DND-41 (cell line): ENCODE measurements at regions not wholly inside any gene's neighbourhood (a gene's known extent, or its start where the extent isn't known, plus 50 kb on each side); places are given as distances from the start of the nearest gene placed in this dataset.

Experiments used
- ATAC-seq: fragments of 200-7000 bp; cut with Tn5 transposase; 3 replicates; pipeline ENCODE4 v1.9.1; 2021; ENCODE audit warnings: low read depth; ENCODE audit not compliant: insufficient read depth
- DNase-seq: peaks from one replicate; pipeline ENCODE4 v3.0.0-alpha.2; 2020
- H2AFZ ChIP-seq: 2 replicates; pipeline ENCODE4 v1.6.0; 2012; ENCODE audit warnings: low read depth, low read length
- H3K27ac ChIP-seq: 2 replicates; pipeline ENCODE4 v1.5.1; 2012; ENCODE audit warnings: low read length, inconsistent platforms
- H3K27me3 ChIP-seq: fragments of 200-600 bp; sonication (generic); 2 replicates; pipeline ENCODE4 v1.6.0; 2012; ENCODE audit warnings: low read length, mild to moderate bottlenecking, inconsistent platforms; ENCODE audit not compliant: insufficient read depth, poor library complexity
- H3K36me3 ChIP-seq: 2 replicates; pipeline ENCODE4 v1.5.1; 2012; ENCODE audit warnings: low read length, inconsistent platforms; ENCODE audit not compliant: insufficient read depth
- H3K4me1 ChIP-seq: 2 replicates; pipeline ENCODE4 v1.5.1; 2012; ENCODE audit warnings: mild to moderate bottlenecking, low read length; ENCODE audit not compliant: insufficient read depth
- H3K4me2 ChIP-seq: 2 replicates; pipeline ENCODE4 v1.6.0; 2012; ENCODE audit warnings: mild to moderate bottlenecking, moderate library complexity, low read length, inconsistent platforms; ENCODE audit not compliant: insufficient read depth
- H3K4me3 ChIP-seq, 2 experiments: fragments of 200-600 bp in 1 of 2; shearing (Covaris generic) in 1 of 2; 2 replicates each; pipeline ENCODE4 v1.5.1; 2012 to 2016; ENCODE audit warnings: inconsistent platforms in 2 of 2, low read length in 2 of 2, mild to moderate bottlenecking in 2 of 2, low read depth in 1 of 2, moderate library complexity in 1 of 2
- H3K79me2 ChIP-seq: 2 replicates; pipeline ENCODE4 v1.6.0; 2012; ENCODE audit warnings: low read length, inconsistent platforms; ENCODE audit not compliant: insufficient read depth
- H3K9ac ChIP-seq: 2 replicates; pipeline ENCODE4 v1.6.0; 2012; ENCODE audit warnings: low read depth, mild to moderate bottlenecking, inconsistent platforms, low read length, moderate library complexity
- H3K9me3 ChIP-seq: 2 replicates; pipeline ENCODE4 v1.5.1; 2012; ENCODE audit warnings: low read length, moderate library complexity, mild to moderate bottlenecking, inconsistent platforms; ENCODE audit not compliant: insufficient read depth, severe bottlenecking
- H4K20me1 ChIP-seq: 2 replicates; pipeline ENCODE4 v1.6.0; 2012; ENCODE audit warnings: low read length; ENCODE audit not compliant: insufficient read depth
- CTCF ChIP-seq: IDR thresholded peaks from 2 replicates; pipeline ENCODE4 v1.5.1; 2012; ENCODE audit warnings: borderline replicate concordance, low read length, moderate library complexity, mild to moderate bottlenecking; ENCODE audit not compliant: poor library complexity, severe bottlenecking; ENCODE audit errors: extremely low read depth
- EZH2 ChIP-seq: IDR thresholded peaks from 3 replicates; pipeline ENCODE4 v1.6.1; 2012; ENCODE audit warnings: borderline replicate concordance, low read depth, mild to moderate bottlenecking, moderate library complexity, low read length, inconsistent platforms; ENCODE audit not compliant: severe bottlenecking

- Histone ChIP-seq H3K9me3 (no peaks in the 10 kb centered on the region), H3K27ac (no peak overlapping the region), H3K9ac (no peak overlapping the region), H3K36me3 (no peaks in the 10 kb centered on the region), H3K4me2 (no peak overlapping the region), H3K27me3 (no peaks in the 10 kb centered on the region), H3K4me3 (no peak overlapping the region), H2AFZ (no peak overlapping the region), H3K79me2 (no peaks in the 10 kb centered on the region), H4K20me1 (no peaks in the 10 kb centered on the region), H3K4me1 (no peaks in the 10 kb centered on the region)
- DNase-seq (no peak), ATAC-seq (no peak)
- no peak for TF ChIP-seq CTCF
- TF ChIP-seq EZH2, result no peak
Observed at GRCh38 chr4:63764400-63764799, 644.9 kb downstream of the TECRL start.

DNA sequence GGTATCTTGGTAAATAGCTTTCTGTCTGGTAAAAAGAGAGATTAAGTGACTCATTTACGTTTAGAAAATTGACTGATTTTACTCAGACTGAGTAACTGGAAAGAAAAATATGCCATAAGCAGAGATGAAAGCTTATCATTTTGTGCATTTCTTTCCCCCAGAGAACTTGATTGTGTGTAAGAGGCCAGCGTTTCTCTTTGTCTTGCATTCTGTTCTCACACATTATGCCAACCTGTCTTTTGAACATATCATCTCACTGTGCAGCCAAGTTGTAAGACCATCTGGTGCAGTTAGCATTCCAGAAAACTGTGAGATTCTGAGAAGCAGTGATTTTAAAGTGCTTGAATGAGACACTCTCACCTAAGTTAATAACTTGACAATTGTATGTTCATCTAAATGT lies 651.3 kb downstream of the TECRL start:
- H3K27me3 ChIP-seq, result no peaks in the 10 kb centered on the region
- ATAC-seq (no peak), DNase-seq (no peak)
- H3K4me2 ChIP-seq, result no peak overlapping the region
- no peaks in the 10 kb centered on the region for H3K4me1 ChIP-seq
- no peaks in the 10 kb centered on the region for H3K79me2 ChIP-seq
- H2AFZ ChIP-seq, result no peak overlapping the region
- no peak overlapping the region for H3K4me3 ChIP-seq
- no peaks in the 10 kb centered on the region for H3K9me3 ChIP-seq
- no peaks in the 10 kb centered on the region for H4K20me1 ChIP-seq
- H3K9ac ChIP-seq, result no peak overlapping the region
- H3K36me3 ChIP-seq, result no peaks in the 10 kb centered on the region
- TF ChIP-seq CTCF (no peak), EZH2 (no peak)
- no peak overlapping the region for H3K27ac ChIP-seq

- no peak for DNase-seq
- ATAC-seq, result no peak
- Histone ChIP-seq H2AFZ (no peak overlapping the region), H3K4me2 (no peak overlapping the region), H3K9ac (no peak overlapping the region), H3K79me2 (no peaks in the 10 kb centered on the region), H3K27me3 (no peaks in the 10 kb centered on the region), H3K27ac (no peak overlapping the region), H4K20me1 (no peaks in the 10 kb centered on the region), H3K4me3 (no peak overlapping the region), H3K9me3 (no peaks in the 10 kb centered on the region), H3K4me1 (no peaks in the 10 kb centered on the region), H3K36me3 (no peaks in the 10 kb centered on the region)
- TF ChIP-seq EZH2, result no peak
- no peak for TF ChIP-seq CTCF
Observed at GRCh38 chr4:63742882-63743281, 666.4 kb downstream of the TECRL start.

DNA sequence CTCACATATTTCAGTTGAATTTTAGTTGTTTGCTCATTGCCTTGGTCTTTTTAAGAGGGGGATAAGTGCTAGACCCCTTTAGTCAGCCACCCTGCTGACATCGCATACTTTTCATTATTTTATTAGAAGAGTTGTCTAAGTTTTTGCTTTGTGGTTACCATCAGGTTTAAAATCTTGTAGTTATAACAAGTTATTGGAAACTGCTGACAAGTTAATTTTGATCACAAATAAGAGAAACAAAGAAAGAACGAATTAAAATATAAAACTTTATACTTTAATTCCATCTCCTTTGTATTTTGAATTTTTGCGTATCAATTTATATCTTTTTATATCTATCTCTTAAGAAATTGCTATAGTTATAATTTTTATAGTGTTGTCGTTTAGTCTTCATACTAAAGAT lies 679.7 kb downstream of the TECRL start:
- H4K20me1 ChIP-seq, result no peaks in the 10 kb centered on the region
- no peak overlapping the region for H2AFZ ChIP-seq
- H3K4me3 ChIP-seq, result no peak overlapping the region
- DNase-seq (no peak), ATAC-seq (no peak)
- no peak overlapping the region for H3K9ac ChIP-seq
- H3K27ac ChIP-seq, result no peak overlapping the region
- H3K27me3 ChIP-seq, result no peaks in the 10 kb centered on the region
- TF ChIP-seq EZH2 (no peak), CTCF (no peak)
- H3K79me2 ChIP-seq, result no peaks in the 10 kb centered on the region
- H3K4me1 ChIP-seq, result no peaks in the 10 kb centered on the region
- no peaks in the 10 kb centered on the region for H3K9me3 ChIP-seq
- no peaks in the 10 kb centered on the region for H3K36me3 ChIP-seq
- H3K4me2 ChIP-seq, result no peak overlapping the region
